Fibroblast of lung (primary cell): ENCODE measurements at regions not wholly inside any gene's neighbourhood (a gene's known extent, or its start where the extent isn't known, plus 50 kb on each side); places are given as distances from the start of the nearest gene placed in this dataset.

Experiments
- EZH2 ChIP-seq: IDR thresholded peaks from 2 replicates; pipeline ENCODE4 v1.5.1; 2012; ENCODE audit warnings: low read length, control low read depth, mild to moderate bottlenecking; ENCODE audit errors: missing control alignments
- TF ChIP-seq, protein P1 (sequence below), 2 donors: IDR thresholded peaks in 1 of 2; conservative IDR thresholded peaks in 1 of 2; 1 replicate in 1 of 2; 2 replicates in 1 of 2; pipeline ENCODE4 v1.5.1; 2011 to 2012; ENCODE audit warnings: low read length in 2 of 2, control low read depth in 1 of 2, inconsistent platforms in 1 of 2, low read depth in 1 of 2, mild to moderate bottlenecking in 1 of 2

DNA sequence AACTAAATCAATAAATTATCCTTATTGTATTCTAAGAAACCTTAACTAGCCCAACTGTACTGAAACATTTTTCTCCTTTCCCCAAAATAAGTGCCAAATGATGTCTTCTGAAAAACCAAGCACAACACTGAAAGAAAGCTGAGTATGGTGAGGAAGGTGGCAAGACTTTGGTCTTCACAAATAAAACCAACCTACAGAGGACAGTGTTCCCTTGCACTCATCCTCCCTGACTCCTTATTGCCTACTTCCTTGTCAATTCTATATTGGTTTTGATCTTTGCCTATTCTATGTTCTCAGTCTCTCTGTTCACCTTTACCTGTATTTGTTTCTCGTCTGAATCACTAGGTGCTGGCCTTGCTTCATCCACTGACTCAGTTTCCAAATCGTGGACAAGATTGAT, 490.1 kb upstream of the ZNF385D start:
- TF ChIP-seq, protein P1, sequence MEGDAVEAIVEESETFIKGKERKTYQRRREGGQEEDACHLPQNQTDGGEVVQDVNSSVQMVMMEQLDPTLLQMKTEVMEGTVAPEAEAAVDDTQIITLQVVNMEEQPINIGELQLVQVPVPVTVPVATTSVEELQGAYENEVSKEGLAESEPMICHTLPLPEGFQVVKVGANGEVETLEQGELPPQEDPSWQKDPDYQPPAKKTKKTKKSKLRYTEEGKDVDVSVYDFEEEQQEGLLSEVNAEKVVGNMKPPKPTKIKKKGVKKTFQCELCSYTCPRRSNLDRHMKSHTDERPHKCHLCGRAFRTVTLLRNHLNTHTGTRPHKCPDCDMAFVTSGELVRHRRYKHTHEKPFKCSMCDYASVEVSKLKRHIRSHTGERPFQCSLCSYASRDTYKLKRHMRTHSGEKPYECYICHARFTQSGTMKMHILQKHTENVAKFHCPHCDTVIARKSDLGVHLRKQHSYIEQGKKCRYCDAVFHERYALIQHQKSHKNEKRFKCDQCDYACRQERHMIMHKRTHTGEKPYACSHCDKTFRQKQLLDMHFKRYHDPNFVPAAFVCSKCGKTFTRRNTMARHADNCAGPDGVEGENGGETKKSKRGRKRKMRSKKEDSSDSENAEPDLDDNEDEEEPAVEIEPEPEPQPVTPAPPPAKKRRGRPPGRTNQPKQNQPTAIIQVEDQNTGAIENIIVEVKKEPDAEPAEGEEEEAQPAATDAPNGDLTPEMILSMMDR (conservative IDR thresholded peaks at IDR 0.05 in 1 of 2, IDR thresholded peaks at IDR 0.05 in 1 of 2; ENCODE audit: low read depth in 1 of 2, low read length in 2 of 2) = no peak
- no peak for TF ChIP-seq EZH2
